Mucosa of rectum (tissue), 2 donors: ENCODE measurements at regions not wholly inside any gene's neighbourhood (a gene's known extent, or its start where the extent isn't known, plus 50 kb on each side); places are given as distances from the start of the nearest gene placed in this dataset.

Experiments used
- H3K27ac ChIP-seq, 2 donors: one replicate each; pipeline ENCODE4 v1.7.0; 2013; ENCODE audit warnings: inconsistent platforms in 2 of 2, low read depth in 2 of 2, low read length in 2 of 2
- H3K27me3 ChIP-seq, 2 donors: one replicate each; pipeline ENCODE4 v1.7.0; 2013; ENCODE audit warnings: low read length in 2 of 2; ENCODE audit not compliant: control insufficient read depth in 2 of 2, insufficient read depth in 2 of 2
- H3K36me3 ChIP-seq, 2 donors: one replicate each; pipeline ENCODE4 v1.7.0; 2013; ENCODE audit warnings: low read length in 2 of 2; ENCODE audit not compliant: control insufficient read depth in 2 of 2, insufficient read depth in 2 of 2
- H3K4me1 ChIP-seq, 2 donors: one replicate each; pipeline ENCODE4 v1.7.0; 2013; ENCODE audit warnings: low read length in 2 of 2, mild to moderate bottlenecking in 1 of 2; ENCODE audit not compliant: control insufficient read depth in 2 of 2, insufficient read depth in 2 of 2
- H3K4me3 ChIP-seq, 2 donors: one replicate each; pipeline ENCODE4 v1.7.0; 2013; ENCODE audit warnings: low read length in 2 of 2
- H3K9ac ChIP-seq, 2 donors: one replicate each; pipeline ENCODE4 v1.7.0; 2013; ENCODE audit warnings: low read length in 2 of 2, low read depth in 1 of 2, mild to moderate bottlenecking in 1 of 2
- H3K9me3 ChIP-seq, 2 donors: one replicate each; pipeline ENCODE4 v1.7.0; 2013; ENCODE audit warnings: low read length in 2 of 2; ENCODE audit not compliant: control insufficient read depth in 2 of 2
- donor health status: healthy.
- donor health status: Normal muscosa, but diverticular disease.

- H3K27me3 ChIP-seq, result no peaks in the 10 kb centered on the region
- H3K27ac ChIP-seq, result no peak overlapping the region
- H3K4me3 ChIP-seq, result no peak overlapping the region
- no peaks in the 10 kb centered on the region for H3K4me1 ChIP-seq
- no peaks in the 10 kb centered on the region for H3K36me3 ChIP-seq
- no peak overlapping the region for H3K9ac ChIP-seq
- H3K9me3 ChIP-seq, result no peaks in the 10 kb centered on the region
These were observed 126.0 kb upstream of the PMEPA1 start for GRCh38 chr20:57835588-57836455.

GRCh38 chr20:57835074-57835452 is 125.2 kb upstream of the PMEPA1 start:
- H3K27me3 ChIP-seq, result no peaks in the 10 kb centered on the region
- H3K9me3 ChIP-seq, result no peaks in the 10 kb centered on the region
- H3K4me3 ChIP-seq, result no peak overlapping the region
- no peak overlapping the region for H3K9ac ChIP-seq
- no peak overlapping the region for H3K27ac ChIP-seq
- H3K4me1 ChIP-seq, result no peaks in the 10 kb centered on the region
- no peaks in the 10 kb centered on the region for H3K36me3 ChIP-seq

DNA sequence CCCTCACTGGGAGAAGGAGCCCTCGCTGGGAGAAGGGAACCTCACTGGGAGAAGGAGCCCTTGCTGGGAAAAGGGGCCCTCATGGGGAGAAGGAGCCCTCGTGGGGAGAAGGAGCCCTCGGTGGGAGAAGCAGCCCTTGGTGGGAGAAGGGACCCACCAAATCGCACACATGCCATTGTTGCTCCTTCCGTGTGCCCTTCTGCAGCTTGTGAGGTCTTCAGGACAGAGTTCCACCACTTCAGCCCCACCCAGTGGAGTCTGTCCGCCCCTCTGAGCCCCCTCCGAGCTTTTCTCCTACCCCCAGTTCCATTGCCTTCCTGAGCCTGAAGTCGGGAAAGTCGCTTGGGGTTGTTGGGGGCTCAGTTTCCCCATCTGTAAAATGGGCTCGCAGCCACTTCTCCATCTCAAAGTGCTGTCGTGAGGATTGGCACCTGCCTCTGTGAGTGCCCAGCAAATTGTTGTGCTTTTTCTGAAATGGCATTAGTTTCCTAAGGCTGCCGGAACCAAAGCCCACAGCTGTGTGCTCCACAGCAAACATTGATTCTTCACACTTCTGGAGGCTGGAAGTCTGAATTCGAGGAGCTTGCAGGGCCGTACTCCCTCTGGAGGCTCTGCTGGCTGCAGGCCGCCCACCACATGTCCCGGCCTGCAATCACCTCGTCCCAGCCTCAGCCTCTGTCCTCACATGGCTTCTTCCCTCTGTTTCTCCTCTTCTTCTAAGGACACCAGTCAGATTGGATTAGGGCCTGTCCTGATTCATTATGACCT is 124.7 kb upstream of the PMEPA1 start:
- Histone ChIP-seq H3K36me3 (no peaks in the 10 kb centered on the region), H3K9me3 (no peaks in the 10 kb centered on the region), H3K4me3 (no peak overlapping the region), H3K4me1 (no peaks in the 10 kb centered on the region), H3K27me3 (no peaks in the 10 kb centered on the region), H3K27ac (no peak overlapping the region), H3K9ac (no peak overlapping the region)

GRCh38 chr20:57831993-57832585 is 122.3 kb upstream of the PMEPA1 start:
- Histone ChIP-seq H3K4me1 (no peaks in the 10 kb centered on the region), H3K27me3 (no peaks in the 10 kb centered on the region), H3K36me3 (no peaks in the 10 kb centered on the region), H3K4me3 (no peak overlapping the region), H3K9ac (no peak overlapping the region), H3K27ac (no peak overlapping the region), H3K9me3 (no peaks in the 10 kb centered on the region)

DNA sequence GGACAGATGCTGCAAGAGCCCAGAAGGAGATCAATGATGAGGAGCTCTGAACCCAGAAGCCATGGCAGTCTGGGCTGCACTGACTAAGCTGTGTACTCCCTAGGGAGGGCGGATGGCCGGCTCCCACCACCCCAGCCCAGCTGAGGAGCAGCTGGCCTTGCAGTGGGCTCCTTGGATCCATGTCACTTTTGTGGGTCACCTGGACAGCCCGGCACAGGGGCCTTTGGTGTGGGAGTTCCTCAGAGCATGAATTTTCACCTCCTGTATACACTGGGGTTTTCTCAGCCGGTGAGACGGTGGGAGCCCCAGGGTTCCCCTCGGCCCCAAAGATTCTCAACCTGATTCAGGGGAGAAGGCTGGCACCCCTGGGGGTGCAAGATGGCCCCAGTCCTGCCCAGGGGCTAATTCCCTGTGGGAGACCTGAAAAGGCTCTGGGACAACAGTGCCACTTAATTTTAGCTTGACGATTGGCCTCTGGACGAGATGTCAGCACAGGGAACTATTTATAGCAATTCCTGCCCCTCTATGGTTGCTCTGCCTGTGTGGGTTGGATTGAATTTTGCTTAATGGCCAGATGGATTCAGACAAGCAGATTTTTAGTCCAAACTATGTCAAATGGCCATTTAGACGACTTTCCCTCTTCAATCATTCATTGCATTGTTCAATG is 121.6 kb upstream of the PMEPA1 start:
- no peaks in the 10 kb centered on the region for H3K36me3 ChIP-seq
- no peaks in the 10 kb centered on the region for H3K27me3 ChIP-seq
- no peak overlapping the region for H3K27ac ChIP-seq
- H3K4me1 ChIP-seq, result no peaks in the 10 kb centered on the region
- no peak overlapping the region for H3K4me3 ChIP-seq
- no peaks in the 10 kb centered on the region for H3K9me3 ChIP-seq
- no peak overlapping the region for H3K9ac ChIP-seq

DNA sequence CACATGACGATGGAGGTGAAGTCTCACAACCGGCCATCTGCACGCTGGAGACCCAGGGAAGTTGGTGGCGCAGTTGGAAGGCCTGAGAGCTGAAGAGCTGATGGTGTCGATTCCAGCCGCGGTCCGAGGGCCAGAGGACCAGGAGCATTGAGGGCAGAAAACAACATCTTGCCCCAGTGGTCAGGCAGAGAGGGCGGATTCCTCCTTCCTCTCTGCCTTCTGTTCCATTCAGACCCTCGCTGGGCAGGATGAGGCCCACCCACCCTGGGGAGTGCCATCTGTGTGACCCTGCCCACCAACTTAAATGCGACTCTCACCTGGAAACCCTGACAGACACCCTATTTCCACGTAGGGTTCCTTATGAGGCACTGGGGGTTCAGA is 120.7 kb upstream of the PMEPA1 start:
- no peaks in the 10 kb centered on the region for H3K36me3 ChIP-seq
- H3K4me3 ChIP-seq, result no peak overlapping the region
- H3K27ac ChIP-seq, result no peak overlapping the region
- H3K4me1 ChIP-seq, result no peaks in the 10 kb centered on the region
- H3K27me3 ChIP-seq, result no peaks in the 10 kb centered on the region
- H3K9me3 ChIP-seq, result no peaks in the 10 kb centered on the region
- no peak overlapping the region for H3K9ac ChIP-seq

GRCh38 chr20:57829805-57830514 is 120.1 kb upstream of the PMEPA1 start:
- H3K27ac ChIP-seq, result no peak overlapping the region
- no peaks in the 10 kb centered on the region for H3K36me3 ChIP-seq
- no peaks in the 10 kb centered on the region for H3K9me3 ChIP-seq
- no peaks in the 10 kb centered on the region for H3K4me1 ChIP-seq
- no peak overlapping the region for H3K4me3 ChIP-seq
- H3K9ac ChIP-seq, result no peak overlapping the region
- no peaks in the 10 kb centered on the region for H3K27me3 ChIP-seq

GRCh38 chr20:57829336-57829735 is 119.5 kb upstream of the PMEPA1 start:
- Histone ChIP-seq H3K27ac (no peak overlapping the region), H3K9ac (no peak overlapping the region), H3K27me3 (no peaks in the 10 kb centered on the region)

GRCh38 chr20:57828696-57829095 is 118.9 kb upstream of the PMEPA1 start:
- Histone ChIP-seq H3K9me3 (no peaks in the 10 kb centered on the region), H3K4me3 (no peak overlapping the region)

More at GRCh38 chr20:57829336-57829735, 119.5 kb upstream of the PMEPA1 start:
- H3K4me3 ChIP-seq, result no peak overlapping the region
- H3K4me1 ChIP-seq, result no peaks in the 10 kb centered on the region
- H3K9me3 ChIP-seq, result no peaks in the 10 kb centered on the region
- H3K36me3 ChIP-seq, result no peaks in the 10 kb centered on the region

More at GRCh38 chr20:57828696-57829095, 118.9 kb upstream of the PMEPA1 start:
- Histone ChIP-seq H3K9ac (no peak overlapping the region), H3K36me3 (no peaks in the 10 kb centered on the region), H3K27ac (no peak overlapping the region), H3K27me3 (no peaks in the 10 kb centered on the region), H3K4me1 (no peaks in the 10 kb centered on the region)
